ENCODE measurements at regions not wholly inside any gene's neighbourhood (a gene's known extent, or its start where the extent isn't known, plus 50 kb on each side); places are given as distances from the start of the nearest gene placed in this dataset.
"Not testable (repeated sequence)": the region's sequence is repeated elsewhere in the genome, so short reads cannot be mapped to it uniquely, and the experiment has no call there.

- DNase-seq: no peak
Measured at GRCh38 chr15:87752250-87752951, 504.1 kb downstream of the NTRK3 start.

GRCh38 chr15:87748483-87748882, 508.1 kb downstream of the NTRK3 start:
- no peak for DNase-seq

- DNase-seq: no peak
Measured at GRCh38 chr15:87747087-87747486, 509.5 kb downstream of the NTRK3 start.

- DNase-seq: no peak
Measured at GRCh38 chr15:87746333-87746732, 510.2 kb downstream of the NTRK3 start.

DNA sequence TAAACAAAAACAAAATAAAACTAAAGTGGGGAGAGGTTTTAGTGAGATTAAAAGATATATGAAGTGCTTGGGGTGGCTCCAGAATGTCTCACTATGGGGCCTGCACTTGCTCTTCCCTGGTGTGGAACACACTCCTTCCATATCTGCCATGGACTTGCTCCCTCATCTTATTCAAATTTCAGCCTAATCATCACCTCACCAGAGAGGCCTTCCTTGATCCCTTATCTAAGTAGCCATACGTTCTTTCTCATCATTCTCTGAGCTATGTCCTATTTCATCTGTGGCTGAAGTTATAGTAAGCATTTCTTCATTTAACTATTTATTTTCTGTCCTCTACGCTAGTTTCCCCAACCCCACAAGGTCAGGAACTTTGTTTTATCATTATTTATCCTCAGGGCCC, 511.7 kb downstream of the NTRK3 start:
- no peak for DNase-seq

DNA sequence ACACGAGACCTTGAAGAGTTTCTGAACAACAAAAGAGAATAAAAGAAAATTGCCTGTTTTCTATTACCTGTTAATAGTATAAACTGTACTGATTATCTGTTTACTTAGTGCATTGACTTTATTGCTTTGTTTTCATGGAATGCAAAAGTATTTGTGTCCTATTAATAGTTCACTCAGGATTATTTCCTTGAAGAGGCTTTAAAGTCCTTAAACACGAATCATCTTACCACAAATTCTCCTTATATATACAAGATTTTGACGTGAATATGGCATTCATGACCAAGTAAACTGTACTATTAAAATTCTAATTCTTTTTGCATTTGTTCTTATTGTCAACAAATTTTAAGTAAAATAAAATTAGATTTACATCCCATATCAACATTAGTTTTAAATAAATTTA, 513.0 kb downstream of the NTRK3 start:
- DNase-seq: no peak

GRCh38 chr15:87741350-87741749, 515.2 kb downstream of the NTRK3 start:
- no peak for DNase-seq

GRCh38 chr15:87740655-87741344, 515.7 kb downstream of the NTRK3 start:
- DNase-seq: no peak

DNA sequence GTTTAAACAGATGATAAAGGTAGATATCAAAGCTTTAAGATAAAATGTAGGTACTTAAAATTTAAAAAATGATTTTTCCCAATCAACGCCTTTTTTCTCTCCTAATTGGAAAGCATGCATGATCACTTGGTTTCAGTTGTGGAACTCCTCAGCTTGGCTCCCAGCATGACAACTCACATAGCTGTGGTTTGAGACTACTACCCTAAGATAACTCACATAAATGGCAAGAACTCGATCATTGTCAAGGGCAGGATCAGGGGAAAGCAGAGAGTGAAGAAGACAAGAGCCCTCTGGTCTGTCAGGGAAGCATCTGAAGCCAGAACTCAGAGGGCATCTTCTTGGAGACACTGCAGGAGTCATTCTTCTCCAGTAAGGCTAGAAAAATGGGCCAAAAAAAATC, 516.7 kb downstream of the NTRK3 start:
- no peak for DNase-seq

- DNase-seq: no peak
Measured at GRCh38 chr15:87739081-87739480, 517.5 kb downstream of the NTRK3 start.

DNA sequence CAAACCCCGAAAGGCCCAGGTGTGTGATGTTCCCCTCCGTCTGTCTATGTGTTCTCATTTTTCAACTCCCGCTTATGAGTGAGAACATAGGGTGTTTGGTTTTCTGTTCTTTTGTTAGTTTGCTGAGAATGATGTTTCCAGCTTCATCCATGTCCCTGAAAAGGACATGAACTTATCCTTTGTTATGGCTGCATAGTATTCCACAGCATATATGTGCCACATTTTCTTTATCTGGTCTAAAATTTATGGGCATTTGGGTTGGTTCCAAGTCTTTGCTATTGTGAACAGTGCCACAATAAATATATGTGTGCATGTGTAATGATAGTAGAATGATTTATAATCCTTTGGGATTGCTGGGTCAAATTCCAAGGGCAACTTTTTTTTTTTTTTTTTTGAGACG, 519.1 kb downstream of the NTRK3 start:
- DNase-seq: not testable (repeated sequence)

- no peak for DNase-seq
Measured at GRCh38 chr15:87736891-87737389, 519.6 kb downstream of the NTRK3 start.

DNA sequence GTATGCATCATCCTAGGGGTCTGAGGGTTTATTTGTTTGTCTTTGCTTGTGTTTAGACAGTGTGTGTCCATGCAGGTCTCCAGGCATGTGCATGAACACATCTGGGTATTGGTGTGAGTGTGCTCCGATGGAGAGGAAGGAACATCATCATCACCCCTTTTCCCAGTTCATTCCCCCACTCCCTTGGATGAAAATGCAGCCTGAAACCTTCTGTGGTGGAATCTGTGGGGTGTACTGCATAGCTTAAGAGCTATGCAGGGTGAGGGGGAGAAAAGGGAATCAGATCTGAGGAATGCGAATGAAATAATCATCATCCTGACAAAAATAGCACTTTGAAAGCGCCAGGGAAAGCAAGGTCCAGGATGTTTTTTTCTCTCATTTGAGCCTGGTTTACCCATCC, 520.1 kb downstream of the NTRK3 start:
- DNase-seq: no peak

GRCh38 chr15:87735522-87735921, 521.0 kb downstream of the NTRK3 start:
- no peak for DNase-seq

DNA sequence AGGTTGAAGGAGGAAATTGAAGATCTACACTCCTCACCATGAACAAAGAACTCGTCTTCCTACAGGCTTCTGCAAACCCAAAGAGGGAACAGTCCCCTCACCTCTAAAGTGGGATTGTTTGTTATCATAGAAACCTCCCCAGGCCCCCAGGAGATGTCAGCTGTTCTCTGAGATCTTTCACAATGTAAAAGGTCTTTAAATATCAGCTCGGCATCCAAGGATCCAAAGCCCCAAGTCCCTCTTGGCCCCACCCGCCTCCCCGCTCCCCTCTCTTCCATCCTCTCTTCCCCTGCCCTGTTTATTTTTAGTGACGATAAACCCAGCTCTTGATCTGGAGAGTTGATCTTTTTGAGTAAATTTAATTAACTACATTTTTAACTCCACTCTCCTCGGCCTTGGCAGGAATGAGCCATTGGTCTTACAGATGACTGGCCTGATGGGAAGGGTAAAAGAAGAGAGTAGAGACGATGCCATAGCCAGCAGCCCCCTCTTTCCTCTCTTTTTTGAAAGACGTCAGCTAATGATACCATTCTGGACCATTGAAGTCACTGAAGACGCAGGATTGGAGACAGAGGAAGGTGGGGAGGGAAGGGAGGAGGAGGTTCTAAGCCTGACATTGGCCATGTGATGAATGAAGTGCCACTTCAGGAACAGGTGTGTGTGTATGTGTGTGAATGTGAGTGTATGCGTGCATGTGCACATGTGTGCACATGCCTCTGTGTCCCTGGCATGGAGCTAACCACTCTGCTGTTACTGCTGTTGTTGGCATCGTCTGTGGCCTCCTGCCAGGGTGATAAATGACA, 521.8 kb downstream of the NTRK3 start:
- DNase-seq: no peak

GRCh38 chr15:87733977-87734376, 522.6 kb downstream of the NTRK3 start:
- no peak for DNase-seq

- DNase-seq: no peak
Measured at GRCh38 chr15:87733541-87733941, 523.0 kb downstream of the NTRK3 start.

GRCh38 chr15:87732976-87733375, 523.6 kb downstream of the NTRK3 start:
- no peak for DNase-seq

DNA sequence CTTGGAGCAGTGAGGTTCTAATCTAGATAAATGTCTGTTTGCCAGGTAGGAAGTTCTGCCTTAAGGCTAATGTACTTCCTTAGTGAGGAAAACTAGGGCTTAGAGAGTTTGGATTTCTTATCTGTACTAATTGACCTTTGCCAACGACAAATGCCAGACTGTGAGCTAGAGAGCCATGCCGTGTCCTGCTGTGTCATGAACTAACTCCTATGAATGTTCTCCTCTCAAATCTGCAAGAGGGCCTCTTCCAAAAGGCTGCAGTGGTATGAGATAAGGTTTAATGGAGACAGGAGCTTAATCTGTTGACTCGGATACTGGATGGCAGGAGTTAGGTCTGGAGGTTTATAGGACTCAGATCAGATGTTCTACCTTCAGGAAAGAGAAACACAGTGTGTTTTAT, 524.9 kb downstream of the NTRK3 start:
- DNase-seq: no peak

GRCh38 chr15:87730706-87731105, 525.8 kb downstream of the NTRK3 start:
- no peak for DNase-seq

GRCh38 chr15:87728998-87729397, 527.5 kb downstream of the NTRK3 start:
- no peak for DNase-seq

GRCh38 chr15:87727073-87727472, 529.5 kb downstream of the NTRK3 start:
- no peak for DNase-seq

GRCh38 chr15:87724330-87724729, 532.2 kb downstream of the NTRK3 start:
- no peak for DNase-seq
